22Rv1 (cell line): ENCODE measurements at regions not wholly inside any gene's neighbourhood (a gene's known extent, or its start where the extent isn't known, plus 50 kb on each side); places are given as distances from the start of the nearest gene placed in this dataset.

ENCODE experiments used
- CTCF ChIP-seq: fragments of 450-650 bp; IDR thresholded peaks from 2 replicates; pipeline ENCODE4 v1.5.1; 2017; ENCODE audit warnings: mild to moderate bottlenecking
- ZFX ChIP-seq: fragments of 450-650 bp; IDR thresholded peaks from 2 replicates; pipeline ENCODE4 v1.6.1; 2017; ENCODE audit warnings: antibody characterized with exemption, borderline replicate concordance

- TF ChIP-seq CTCF (no peak), ZFX (no peak)
These were observed 719.7 kb upstream of the MIR17HG start for GRCh38 chr13:90627813-90628212.
